ENCODE measurements at regions not wholly inside any gene's neighbourhood (a gene's known extent, or its start where the extent isn't known, plus 50 kb on each side); places are given as distances from the start of the nearest gene placed in this dataset.
"Not testable (repeated sequence)": the region's sequence is repeated elsewhere in the genome, so short reads cannot be mapped to it uniquely, and the experiment has no call there.

GRCh38 chr20:54922096-54922495 lies 446.7 kb downstream of the DOK5 start:
- TF ChIP-seq CTCF (conservative IDR thresholded peaks at IDR 0.05; ENCODE audit: low read length) = no peak
- TF ChIP-seq EZH2phosphoT487 (IDR thresholded peaks at IDR 0.05; ENCODE audit: borderline replicate concordance) = no peak
- no peak overlapping the region for H3K4me2 ChIP-seq (ENCODE audit: low read depth, low read length, poor library complexity, severe bottlenecking)
- H3K9ac ChIP-seq (ENCODE audit: low read depth, low read length, poor library complexity, severe bottlenecking) = no peak overlapping the region
- H3K27me3 ChIP-seq (ENCODE audit: insufficient read depth, low read length, poor library complexity, severe bottlenecking) = no peaks in the 10 kb centered on the region
- no peaks in the 10 kb centered on the region for H3F3A ChIP-seq (ENCODE audit: low read depth)
- H2AFZ ChIP-seq (ENCODE audit: low read length) = no peak overlapping the region
- 0 out of 2 replicates have a peak, but pooled peaks cover 6% of the 10 kb centered on the region for H3K9me3 ChIP-seq (ENCODE audit: insufficient read depth, low read depth, low read length)
- no peaks in the 10 kb centered on the region for H3K79me2 ChIP-seq (ENCODE audit: insufficient read depth, low read length)
- H3K4me3 ChIP-seq (ENCODE audit: low read length, poor library complexity, severe bottlenecking) = no peak overlapping the region
- no peaks in the 10 kb centered on the region for H3K9me2 ChIP-seq (replicated peaks; ENCODE audit: low read depth, low read length)
- H3K4me1 ChIP-seq (ENCODE audit: insufficient read depth, low read length, poor library complexity, severe bottlenecking) = no peaks in the 10 kb centered on the region
- no peaks in the 10 kb centered on the region for H4K20me1 ChIP-seq (ENCODE audit: insufficient read depth, low read length, poor library complexity, severe bottlenecking)
- no peaks in the 10 kb centered on the region for H3K36me3 ChIP-seq (ENCODE audit: insufficient read depth, low read length)

GRCh38 chr20:54920491-54920890 lies 445.1 kb downstream of the DOK5 start:
- TF ChIP-seq EZH2phosphoT487 (IDR thresholded peaks at IDR 0.05; ENCODE audit: borderline replicate concordance) (no peak), CTCF (conservative IDR thresholded peaks at IDR 0.05; ENCODE audit: low read length) (no peak)
- H3K79me2 ChIP-seq (ENCODE audit: insufficient read depth, low read length) = no peaks in the 10 kb centered on the region

GRCh38 chr20:54918993-54919392 lies 443.6 kb downstream of the DOK5 start:
- H3K79me2 ChIP-seq (ENCODE audit: insufficient read depth, low read length); H3K4me2 ChIP-seq (ENCODE audit: low read depth, low read length, poor library complexity, severe bottlenecking); H3K9ac ChIP-seq (ENCODE audit: low read depth, low read length, poor library complexity, severe bottlenecking); H3K36me3 ChIP-seq (ENCODE audit: insufficient read depth, low read length); H3K4me1 ChIP-seq (ENCODE audit: insufficient read depth, low read length, poor library complexity, severe bottlenecking); H3K4me3 ChIP-seq (ENCODE audit: low read length, poor library complexity, severe bottlenecking); H3K9me2 ChIP-seq (replicated peaks; ENCODE audit: low read depth, low read length); H3F3A ChIP-seq (ENCODE audit: low read depth); H3K27me3 ChIP-seq (ENCODE audit: insufficient read depth, low read length, poor library complexity, severe bottlenecking); H2AFZ ChIP-seq (ENCODE audit: low read length); H3K9me3 ChIP-seq (ENCODE audit: insufficient read depth, low read depth, low read length); H4K20me1 ChIP-seq (ENCODE audit: insufficient read depth, low read length, poor library complexity, severe bottlenecking): not testable (repeated sequence)

More at GRCh38 chr20:54920491-54920890, 445.1 kb downstream of the DOK5 start:
- Histone ChIP-seq H3K9me3 (ENCODE audit: insufficient read depth, low read depth, low read length) (0 out of 2 replicates have a peak, but pooled peaks cover 6% of the 10 kb centered on the region), H3K9me2 (replicated peaks; ENCODE audit: low read depth, low read length) (no peaks in the 10 kb centered on the region), H3K9ac (ENCODE audit: low read depth, low read length, poor library complexity, severe bottlenecking) (no peak overlapping the region), H2AFZ (ENCODE audit: low read length) (no peak overlapping the region), H3K27me3 (ENCODE audit: insufficient read depth, low read length, poor library complexity, severe bottlenecking) (no peaks in the 10 kb centered on the region), H3K4me1 (ENCODE audit: insufficient read depth, low read length, poor library complexity, severe bottlenecking) (no peaks in the 10 kb centered on the region), H3F3A (ENCODE audit: low read depth) (no peaks in the 10 kb centered on the region), H3K4me3 (ENCODE audit: low read length, poor library complexity, severe bottlenecking) (no peak overlapping the region), H4K20me1 (ENCODE audit: insufficient read depth, low read length, poor library complexity, severe bottlenecking) (no peaks in the 10 kb centered on the region), H3K4me2 (ENCODE audit: low read depth, low read length, poor library complexity, severe bottlenecking) (no peak overlapping the region), H3K36me3 (ENCODE audit: insufficient read depth, low read length) (no peaks in the 10 kb centered on the region)

GRCh38 chr20:54914995-54915394 lies 439.6 kb downstream of the DOK5 start:
- H3K36me3 ChIP-seq (ENCODE audit: insufficient read depth, low read length) = no peaks in the 10 kb centered on the region
- H3K9ac ChIP-seq (ENCODE audit: low read depth, low read length, poor library complexity, severe bottlenecking) = no peak overlapping the region
- H4K20me1 ChIP-seq (ENCODE audit: insufficient read depth, low read length, poor library complexity, severe bottlenecking) = no peaks in the 10 kb centered on the region
- no peaks in the 10 kb centered on the region for H3K9me2 ChIP-seq (replicated peaks; ENCODE audit: low read depth, low read length)
- H3K79me2 ChIP-seq (ENCODE audit: insufficient read depth, low read length) = no peaks in the 10 kb centered on the region
- H3K27me3 ChIP-seq (ENCODE audit: insufficient read depth, low read length, poor library complexity, severe bottlenecking) = no peaks in the 10 kb centered on the region
- no peak overlapping the region for H2AFZ ChIP-seq (ENCODE audit: low read length)
- H3K9me3 ChIP-seq (ENCODE audit: insufficient read depth, low read depth, low read length) = 0 out of 2 replicates have a peak, but pooled peaks cover 6% of the 10 kb centered on the region
- H3K4me1 ChIP-seq (ENCODE audit: insufficient read depth, low read length, poor library complexity, severe bottlenecking) = no peaks in the 10 kb centered on the region
- no peak for TF ChIP-seq EZH2phosphoT487 (IDR thresholded peaks at IDR 0.05; ENCODE audit: borderline replicate concordance)
- no peak for TF ChIP-seq CTCF (conservative IDR thresholded peaks at IDR 0.05; ENCODE audit: low read length)
- H3K4me3 ChIP-seq (ENCODE audit: low read length, poor library complexity, severe bottlenecking) = no peak overlapping the region
- no peak overlapping the region for H3K4me2 ChIP-seq (ENCODE audit: low read depth, low read length, poor library complexity, severe bottlenecking)
- no peaks in the 10 kb centered on the region for H3F3A ChIP-seq (ENCODE audit: low read depth)
